22Rv1 (cell line): ENCODE measurements at regions not wholly inside any gene's neighbourhood (a gene's known extent, or its start where the extent isn't known, plus 50 kb on each side); places are given as distances from the start of the nearest gene placed in this dataset.

Experiments
- ZFX ChIP-seq: fragments of 450-650 bp; IDR thresholded peaks from 2 replicates; pipeline ENCODE4 v1.6.1; 2017; ENCODE audit warnings: antibody characterized with exemption, borderline replicate concordance
- TF ChIP-seq, protein P1 (sequence below): fragments of 450-650 bp; IDR thresholded peaks from 2 replicates; pipeline ENCODE4 v1.5.1; 2017; ENCODE audit warnings: mild to moderate bottlenecking

DNA sequence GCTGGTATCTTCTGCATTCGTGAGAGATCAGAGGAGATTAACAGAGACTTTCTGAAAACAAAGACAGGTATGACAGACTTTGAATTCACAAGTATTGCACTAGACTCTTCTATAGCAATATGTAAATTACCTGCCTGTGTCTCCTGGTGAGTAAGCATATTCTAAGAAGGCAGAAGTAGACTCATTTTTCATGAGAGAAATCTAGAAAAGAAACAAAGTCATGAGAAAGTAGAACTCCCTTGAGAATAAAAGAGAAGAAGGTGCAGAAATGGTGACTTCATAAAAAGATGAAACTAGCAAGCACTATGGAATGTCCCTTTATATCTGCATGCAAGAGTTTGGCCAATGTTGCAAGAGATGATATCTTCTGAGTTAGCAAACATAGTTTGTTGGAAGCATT lies 419.8 kb downstream of the DMRT2 start:
- TF ChIP-seq, protein P1, sequence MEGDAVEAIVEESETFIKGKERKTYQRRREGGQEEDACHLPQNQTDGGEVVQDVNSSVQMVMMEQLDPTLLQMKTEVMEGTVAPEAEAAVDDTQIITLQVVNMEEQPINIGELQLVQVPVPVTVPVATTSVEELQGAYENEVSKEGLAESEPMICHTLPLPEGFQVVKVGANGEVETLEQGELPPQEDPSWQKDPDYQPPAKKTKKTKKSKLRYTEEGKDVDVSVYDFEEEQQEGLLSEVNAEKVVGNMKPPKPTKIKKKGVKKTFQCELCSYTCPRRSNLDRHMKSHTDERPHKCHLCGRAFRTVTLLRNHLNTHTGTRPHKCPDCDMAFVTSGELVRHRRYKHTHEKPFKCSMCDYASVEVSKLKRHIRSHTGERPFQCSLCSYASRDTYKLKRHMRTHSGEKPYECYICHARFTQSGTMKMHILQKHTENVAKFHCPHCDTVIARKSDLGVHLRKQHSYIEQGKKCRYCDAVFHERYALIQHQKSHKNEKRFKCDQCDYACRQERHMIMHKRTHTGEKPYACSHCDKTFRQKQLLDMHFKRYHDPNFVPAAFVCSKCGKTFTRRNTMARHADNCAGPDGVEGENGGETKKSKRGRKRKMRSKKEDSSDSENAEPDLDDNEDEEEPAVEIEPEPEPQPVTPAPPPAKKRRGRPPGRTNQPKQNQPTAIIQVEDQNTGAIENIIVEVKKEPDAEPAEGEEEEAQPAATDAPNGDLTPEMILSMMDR, result no peak
- TF ChIP-seq ZFX, result no peak
